ENCODE measurements at regions not wholly inside any gene's neighbourhood (a gene's known extent, or its start where the extent isn't known, plus 50 kb on each side); places are given as distances from the start of the nearest gene placed in this dataset.

DNA sequence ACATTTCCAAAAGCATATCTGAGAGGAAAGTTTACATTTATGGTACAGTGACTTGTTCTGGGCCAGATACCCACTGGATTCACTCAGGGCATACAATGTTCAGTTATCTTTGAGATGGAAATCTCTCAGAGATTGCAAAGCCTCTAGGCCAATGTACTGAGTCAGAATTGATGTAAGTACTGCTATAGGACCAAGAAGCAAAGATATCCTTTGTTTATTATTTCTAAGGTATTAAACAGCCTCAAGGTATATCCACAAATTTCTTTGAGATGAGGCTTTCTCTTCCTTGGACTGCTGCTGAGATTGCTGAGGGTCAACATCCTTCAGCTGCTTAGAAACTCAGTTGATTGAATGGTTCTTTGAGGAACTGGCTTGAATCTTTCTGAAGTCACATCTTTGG lies 484.0 kb downstream of the METTL15 start:
- Histone ChIP-seq H3K27me3 (ENCODE audit: low read length) (no peaks in the 10 kb centered on the region), H4K20me1 (ENCODE audit: low read length) (no peaks in the 10 kb centered on the region), H3K4me2 (ENCODE audit: low read length) (no peak overlapping the region), H3K36me3 (ENCODE audit: low read depth, low read length) (no peaks in the 10 kb centered on the region), H3K9ac (ENCODE audit: low read length) (no peak overlapping the region), H3K9me2 (replicated peaks; ENCODE audit: low read length) (no peaks in the 10 kb centered on the region), H3K9me3 (ENCODE audit: low read length) (no peaks in the 10 kb centered on the region), H2AFZ (ENCODE audit: low read length) (no peak overlapping the region), H3K4me3 (ENCODE audit: low read length) (no peak overlapping the region), H3K79me2 (ENCODE audit: low read length) (no peaks in the 10 kb centered on the region), H3K27ac (ENCODE audit: low read length) (no peak overlapping the region), H3F3A (ENCODE audit: low read length, unreplicated experiment) (no peaks in the 10 kb centered on the region), H3K4me1 (ENCODE audit: insufficient read depth, low read length) (no peaks in the 10 kb centered on the region)
- DNase-seq (no peak), ATAC-seq (no peak)
- no TSS peak for BruUV-seq (replicated peaks)
- ChIA-PET CTCF (no interaction called here), POLR2A (ENCODE audit: unreplicated experiment) (no interaction called here)
- TF ChIP-seq EZH2phosphoT487 (IDR thresholded peaks at IDR 0.05; ENCODE audit: borderline replicate concordance, low read length) (no peak), EZH2 (IDR thresholded peaks at IDR 0.05; ENCODE audit: low read length, unreplicated experiment) (no peak)
- TF ChIP-seq, protein P1, sequence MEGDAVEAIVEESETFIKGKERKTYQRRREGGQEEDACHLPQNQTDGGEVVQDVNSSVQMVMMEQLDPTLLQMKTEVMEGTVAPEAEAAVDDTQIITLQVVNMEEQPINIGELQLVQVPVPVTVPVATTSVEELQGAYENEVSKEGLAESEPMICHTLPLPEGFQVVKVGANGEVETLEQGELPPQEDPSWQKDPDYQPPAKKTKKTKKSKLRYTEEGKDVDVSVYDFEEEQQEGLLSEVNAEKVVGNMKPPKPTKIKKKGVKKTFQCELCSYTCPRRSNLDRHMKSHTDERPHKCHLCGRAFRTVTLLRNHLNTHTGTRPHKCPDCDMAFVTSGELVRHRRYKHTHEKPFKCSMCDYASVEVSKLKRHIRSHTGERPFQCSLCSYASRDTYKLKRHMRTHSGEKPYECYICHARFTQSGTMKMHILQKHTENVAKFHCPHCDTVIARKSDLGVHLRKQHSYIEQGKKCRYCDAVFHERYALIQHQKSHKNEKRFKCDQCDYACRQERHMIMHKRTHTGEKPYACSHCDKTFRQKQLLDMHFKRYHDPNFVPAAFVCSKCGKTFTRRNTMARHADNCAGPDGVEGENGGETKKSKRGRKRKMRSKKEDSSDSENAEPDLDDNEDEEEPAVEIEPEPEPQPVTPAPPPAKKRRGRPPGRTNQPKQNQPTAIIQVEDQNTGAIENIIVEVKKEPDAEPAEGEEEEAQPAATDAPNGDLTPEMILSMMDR (conservative IDR thresholded peaks at IDR 0.05; ENCODE audit: low read depth, low read length), result no peak
- intact Hi-C loops (cut with micrococcal nuclease), result no loop called here

DNA sequence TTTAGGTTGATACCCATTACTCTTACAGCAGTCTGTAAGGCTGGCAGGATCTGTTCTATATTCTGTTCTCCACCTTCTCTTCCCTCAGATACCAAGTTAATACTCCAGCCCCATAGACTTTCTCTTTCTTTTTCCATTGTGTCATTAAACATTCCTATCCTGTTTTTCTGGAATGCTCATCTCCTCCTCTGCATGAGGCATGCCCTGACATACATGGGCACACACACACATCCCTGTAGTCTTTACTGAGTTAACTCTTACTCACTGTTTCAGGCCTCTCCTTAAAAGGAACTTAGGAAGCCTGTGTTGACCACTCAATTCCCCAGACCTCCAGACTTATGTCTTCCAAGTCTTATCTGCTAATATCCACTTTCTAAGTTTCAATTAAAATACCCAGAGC lies 476.8 kb downstream of the METTL15 start:
- intact Hi-C loops (cut with micrococcal nuclease), result no loop called here

DNA sequence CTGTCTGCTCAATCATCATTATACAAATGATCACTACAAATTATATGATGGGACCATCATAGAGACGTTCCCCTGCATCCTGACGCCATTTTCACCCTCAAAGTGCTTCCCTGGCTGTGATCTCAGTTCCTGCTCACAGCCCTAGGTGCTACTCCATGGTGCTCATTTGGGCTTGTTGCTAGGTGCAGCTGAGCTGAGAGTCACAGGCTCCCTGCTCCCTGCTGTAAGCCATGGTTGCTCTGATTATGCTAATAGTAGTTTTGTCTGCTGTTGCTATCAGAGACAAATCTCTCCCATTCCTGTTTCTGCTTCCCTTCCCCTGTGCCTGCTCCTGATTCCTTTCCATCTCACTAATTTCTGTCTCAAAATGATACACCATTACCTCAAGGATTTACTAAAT lies 474.3 kb downstream of the METTL15 start:
- intact Hi-C loops (cut with micrococcal nuclease), result no loop called here
- TF ChIP-seq EZH2 (IDR thresholded peaks at IDR 0.05; ENCODE audit: low read length, unreplicated experiment) (no peak), EZH2phosphoT487 (IDR thresholded peaks at IDR 0.05; ENCODE audit: borderline replicate concordance, low read length) (no peak)
- TF ChIP-seq, protein P1 (conservative IDR thresholded peaks at IDR 0.05; ENCODE audit: low read depth, low read length), result no peak
- no peaks in the 10 kb centered on the region for H3K4me1 ChIP-seq (ENCODE audit: insufficient read depth, low read length)
- ATAC-seq (no peak), DNase-seq (no peak)
- no peaks in the 10 kb centered on the region for H4K20me1 ChIP-seq (ENCODE audit: low read length)
- H3K27ac ChIP-seq (ENCODE audit: low read length), result no peak overlapping the region
- H3K9me3 ChIP-seq (ENCODE audit: low read length), result no peaks in the 10 kb centered on the region
- H3K9me2 ChIP-seq (replicated peaks; ENCODE audit: low read length), result 0 out of 2 replicates have a peak, but pooled peaks cover 3% of the 10 kb centered on the region
- no peaks in the 10 kb centered on the region for H3F3A ChIP-seq (ENCODE audit: low read length, unreplicated experiment)
- H3K79me2 ChIP-seq (ENCODE audit: low read length), result no peaks in the 10 kb centered on the region
- H2AFZ ChIP-seq (ENCODE audit: low read length), result no peak overlapping the region
- no peak overlapping the region for H3K4me3 ChIP-seq (ENCODE audit: low read length)
- POLR2A ChIA-PET (ENCODE audit: unreplicated experiment), result no interaction called here
- CTCF ChIA-PET, result no interaction called here
- H3K36me3 ChIP-seq (ENCODE audit: low read depth, low read length), result no peaks in the 10 kb centered on the region
- no TSS peak for BruUV-seq (replicated peaks)
- no peak overlapping the region for H3K9ac ChIP-seq (ENCODE audit: low read length)
- H3K27me3 ChIP-seq (ENCODE audit: low read length), result no peaks in the 10 kb centered on the region
- H3K4me2 ChIP-seq (ENCODE audit: low read length), result no peak overlapping the region

More for the DNA sequence above, 476.8 kb downstream of the METTL15 start:
- H3K79me2 ChIP-seq (ENCODE audit: low read length), result no peaks in the 10 kb centered on the region
- no peaks in the 10 kb centered on the region for H3F3A ChIP-seq (ENCODE audit: low read length, unreplicated experiment)
- DNase-seq (no peak), ATAC-seq (no peak)
- no peaks in the 10 kb centered on the region for H3K36me3 ChIP-seq (ENCODE audit: low read depth, low read length)
- H4K20me1 ChIP-seq (ENCODE audit: low read length), result no peaks in the 10 kb centered on the region
- POLR2A ChIA-PET (ENCODE audit: unreplicated experiment), result no interaction called here
- no peak overlapping the region for H3K4me2 ChIP-seq (ENCODE audit: low read length)
- H3K4me3 ChIP-seq (ENCODE audit: low read length), result no peak overlapping the region
- CTCF ChIA-PET, result no interaction called here
- H3K27me3 ChIP-seq (ENCODE audit: low read length), result no peaks in the 10 kb centered on the region
- TF ChIP-seq EZH2phosphoT487 (IDR thresholded peaks at IDR 0.05; ENCODE audit: borderline replicate concordance, low read length) (no peak), EZH2 (IDR thresholded peaks at IDR 0.05; ENCODE audit: low read length, unreplicated experiment) (no peak)
- TF ChIP-seq, protein P1 (conservative IDR thresholded peaks at IDR 0.05; ENCODE audit: low read depth, low read length), result no peak
- no peak overlapping the region for H2AFZ ChIP-seq (ENCODE audit: low read length)
- H3K9me2 ChIP-seq (replicated peaks; ENCODE audit: low read length), result 0 out of 2 replicates have a peak, but pooled peaks cover 3% of the 10 kb centered on the region
- no peak overlapping the region for H3K27ac ChIP-seq (ENCODE audit: low read length)
- no peaks in the 10 kb centered on the region for H3K9me3 ChIP-seq (ENCODE audit: low read length)
- no TSS peak for BruUV-seq (replicated peaks)
- no peaks in the 10 kb centered on the region for H3K4me1 ChIP-seq (ENCODE audit: insufficient read depth, low read length)
- no peak overlapping the region for H3K9ac ChIP-seq (ENCODE audit: low read length)
